ENCODE measurements at regions not wholly inside any gene's neighbourhood (a gene's known extent, or its start where the extent isn't known, plus 50 kb on each side); places are given as distances from the start of the nearest gene placed in this dataset.

DNA sequence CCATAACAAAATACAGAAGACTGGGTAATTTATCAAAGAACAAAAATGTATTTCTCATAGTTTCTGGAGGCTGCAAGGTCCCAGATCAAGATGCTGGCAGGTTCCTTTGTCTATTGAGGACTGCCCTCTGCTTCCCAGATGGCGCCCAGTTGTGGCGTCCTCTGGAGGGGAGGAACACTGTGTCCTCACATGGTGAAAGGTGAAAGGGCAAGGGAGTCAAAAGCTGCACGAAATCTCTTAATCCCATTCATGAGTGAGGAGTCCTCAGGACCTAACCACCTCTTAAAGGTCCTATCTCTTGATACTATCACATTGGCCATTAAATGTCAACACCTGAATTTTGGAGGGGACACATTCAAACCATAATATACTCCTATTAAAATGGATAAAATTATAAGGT, 79.3 kb upstream of the IRF2BP2 start:
- Histone ChIP-seq H3K36me3 (no peaks in the 10 kb centered on the region), H3K27ac (no peak overlapping the region), H3K4me1 (peaks cover 3 to 11% of the 10 kb centered on the region in 2 donors), H3K4me3 (no peak overlapping the region), H3K9me3 (peaks cover 0 to 8% of the 10 kb centered on the region in 2 donors), H3K27me3 (no peaks in the 10 kb centered on the region)
- TF ChIP-seq, protein P1, sequence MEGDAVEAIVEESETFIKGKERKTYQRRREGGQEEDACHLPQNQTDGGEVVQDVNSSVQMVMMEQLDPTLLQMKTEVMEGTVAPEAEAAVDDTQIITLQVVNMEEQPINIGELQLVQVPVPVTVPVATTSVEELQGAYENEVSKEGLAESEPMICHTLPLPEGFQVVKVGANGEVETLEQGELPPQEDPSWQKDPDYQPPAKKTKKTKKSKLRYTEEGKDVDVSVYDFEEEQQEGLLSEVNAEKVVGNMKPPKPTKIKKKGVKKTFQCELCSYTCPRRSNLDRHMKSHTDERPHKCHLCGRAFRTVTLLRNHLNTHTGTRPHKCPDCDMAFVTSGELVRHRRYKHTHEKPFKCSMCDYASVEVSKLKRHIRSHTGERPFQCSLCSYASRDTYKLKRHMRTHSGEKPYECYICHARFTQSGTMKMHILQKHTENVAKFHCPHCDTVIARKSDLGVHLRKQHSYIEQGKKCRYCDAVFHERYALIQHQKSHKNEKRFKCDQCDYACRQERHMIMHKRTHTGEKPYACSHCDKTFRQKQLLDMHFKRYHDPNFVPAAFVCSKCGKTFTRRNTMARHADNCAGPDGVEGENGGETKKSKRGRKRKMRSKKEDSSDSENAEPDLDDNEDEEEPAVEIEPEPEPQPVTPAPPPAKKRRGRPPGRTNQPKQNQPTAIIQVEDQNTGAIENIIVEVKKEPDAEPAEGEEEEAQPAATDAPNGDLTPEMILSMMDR (IDR thresholded peaks at IDR 0.05): no peak
- no peak for DNase-seq
- no peak for ATAC-seq
- intact Hi-C loops (cut with DNase I): no loop called here

GRCh38 chr1:234687011-234687410, 77.0 kb upstream of the IRF2BP2 start:
- Histone ChIP-seq H3K4me3 (no peak overlapping the region), H3K27ac (no peak overlapping the region), H3K36me3 (no peaks in the 10 kb centered on the region), H3K4me1 (peaks cover 5 to 23% of the 10 kb centered on the region in 2 donors), H3K9me3 (peaks cover 0 to 8% of the 10 kb centered on the region in 2 donors), H3K27me3 (no peaks in the 10 kb centered on the region)
- TF ChIP-seq, protein P1 (IDR thresholded peaks at IDR 0.05): no peak
- intact Hi-C loops (cut with DNase I): no loop called here
- DNase-seq (no peak), ATAC-seq (no peak)

DNA sequence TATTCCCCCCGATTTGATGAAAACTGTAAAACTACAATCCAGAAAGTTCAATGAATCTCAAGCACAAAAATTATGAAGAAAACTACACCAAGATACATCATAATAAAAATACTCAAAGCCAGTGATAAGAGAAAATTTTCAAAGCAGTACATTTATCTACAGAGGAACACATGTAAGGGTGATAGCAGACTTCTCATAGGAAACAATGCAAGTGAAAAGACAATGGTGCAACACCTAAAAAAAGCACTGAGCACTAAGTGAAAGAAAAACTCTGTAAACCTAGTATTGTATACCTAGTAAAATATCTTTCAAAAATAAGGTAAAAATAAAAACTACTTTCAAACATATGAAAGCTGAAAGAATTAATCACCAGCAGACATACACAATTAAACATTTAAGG, 76.1 kb upstream of the IRF2BP2 start:
- peaks cover 5 to 23% of the 10 kb centered on the region in 2 donors for H3K4me1 ChIP-seq
- H3K9me3 ChIP-seq: peaks cover 0 to 8% of the 10 kb centered on the region in 2 donors
- TF ChIP-seq, protein P1 (IDR thresholded peaks at IDR 0.05): no peak
- H3K27ac ChIP-seq: no peak overlapping the region
- no peaks in the 10 kb centered on the region for H3K27me3 ChIP-seq
- ATAC-seq (no peak), DNase-seq (no peak)
- no peak overlapping the region for H3K4me3 ChIP-seq
- H3K36me3 ChIP-seq: no peaks in the 10 kb centered on the region
- intact Hi-C loops (cut with DNase I): no loop called here

DNA sequence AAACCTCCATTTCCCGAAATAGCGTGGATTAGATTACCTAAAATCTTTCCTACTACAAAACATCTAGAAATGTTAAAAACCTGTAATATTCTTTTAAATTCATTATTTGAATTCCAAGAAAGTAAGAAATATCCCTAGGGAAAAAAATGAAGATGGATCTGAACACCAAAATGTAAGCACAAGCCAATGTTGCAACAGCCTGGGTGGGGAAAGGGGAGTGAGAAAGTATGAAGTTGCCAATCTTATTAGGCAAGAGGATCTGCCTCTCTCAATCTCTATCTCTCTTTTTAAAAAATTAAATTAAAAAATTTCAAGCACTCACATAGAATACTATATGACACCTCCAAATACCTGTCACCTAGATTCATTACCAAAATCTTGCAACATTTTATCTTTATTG, 74.9 kb upstream of the IRF2BP2 start:
- no peak for ATAC-seq
- Histone ChIP-seq H3K4me3 (no peak overlapping the region), H3K27me3 (no peaks in the 10 kb centered on the region), H3K27ac (no peak overlapping the region), H3K4me1 (peaks cover 5 to 23% of the 10 kb centered on the region in 2 donors), H3K9me3 (peaks cover 0 to 8% of the 10 kb centered on the region in 2 donors), H3K36me3 (no peaks in the 10 kb centered on the region)
- TF ChIP-seq, protein P1 (IDR thresholded peaks at IDR 0.05): no peak
- no peak for DNase-seq
- intact Hi-C loops (cut with DNase I): no loop called here

GRCh38 chr1:234683861-234684632, 74.1 kb upstream of the IRF2BP2 start:
- peak overlapping the region; percentile 49 to 71 for H3K27ac ChIP-seq
- no peaks in the 10 kb centered on the region for H3K36me3 ChIP-seq
- peaks cover 5 to 23% of the 10 kb centered on the region in 2 donors for H3K4me1 ChIP-seq
- DNase-seq: peak in 1 of 4 donors; percentile 74
- H3K9me3 ChIP-seq: peaks cover 0 to 8% of the 10 kb centered on the region in 2 donors
- intact Hi-C loops (cut with DNase I): no loop called here
- TF ChIP-seq, protein P1 (IDR thresholded peaks at IDR 0.05): no peak
- H3K4me3 ChIP-seq: no peak overlapping the region
- peak; percentile 99 for ATAC-seq
- no peaks in the 10 kb centered on the region for H3K27me3 ChIP-seq
